Neuronal stem cell (in vitro differentiated cells): ENCODE measurements at regions not wholly inside any gene's neighbourhood (a gene's known extent, or its start where the extent isn't known, plus 50 kb on each side); places are given as distances from the start of the nearest gene placed in this dataset.

Experiments used
- DNase-seq: peaks from one replicate; pipeline ENCODE4 v3.0.0-alpha.2; 2013; ENCODE audit warnings: low spot score
- H2AFZ ChIP-seq: one replicate; pipeline ENCODE4 v1.6.1; 2013; ENCODE audit warnings: mild to moderate bottlenecking, low read length, inconsistent platforms
- H2AK5ac ChIP-seq: 2 replicates; pipeline ENCODE4 v1.6.1; 2013; ENCODE audit warnings: low read depth, mild to moderate bottlenecking, inconsistent platforms, low read length, moderate library complexity, mixed read lengths
- H2BK120ac ChIP-seq: 2 replicates; pipeline ENCODE4 v1.6.1; 2013; ENCODE audit warnings: low read depth, mild to moderate bottlenecking, inconsistent platforms, low read length, moderate library complexity, mixed read lengths
- H2BK12ac ChIP-seq: one replicate; pipeline ENCODE4 v1.6.1; 2013; ENCODE audit warnings: low read length, inconsistent platforms
- H2BK15ac ChIP-seq: 2 replicates; pipeline ENCODE4 v1.6.1; 2013; ENCODE audit warnings: mild to moderate bottlenecking, low read length, inconsistent platforms, mixed read lengths
- H2BK5ac ChIP-seq: one replicate; pipeline ENCODE4 v1.6.1; 2013; ENCODE audit warnings: inconsistent platforms, mild to moderate bottlenecking, low read length, moderate library complexity
- H3K14ac ChIP-seq: one replicate; pipeline ENCODE4 v1.6.1; 2013; ENCODE audit warnings: low read length, inconsistent platforms
- H3K18ac ChIP-seq: 2 replicates; pipeline ENCODE4 v1.6.1; 2013; ENCODE audit warnings: low read length, inconsistent platforms
- H3K23ac ChIP-seq: 2 replicates; pipeline ENCODE4 v1.6.1; 2013; ENCODE audit warnings: low read depth, mild to moderate bottlenecking, mixed read lengths, low read length, inconsistent platforms; ENCODE audit not compliant: poor library complexity
- H3K27ac ChIP-seq: replicated peaks from 3 replicates; pipeline ENCODE4 v1.5.1; 2013; ENCODE audit warnings: low read length, inconsistent platforms
- H3K27me3 ChIP-seq, 3 experiments: 2 replicates each; pipeline ENCODE4 v1.6.1; 2013; ENCODE audit warnings: low read length in 3 of 3, mild to moderate bottlenecking in 2 of 3, inconsistent platforms in 1 of 3, low read depth in 1 of 3, mixed read lengths in 1 of 3, moderate library complexity in 1 of 3; ENCODE audit not compliant: control insufficient read depth in 3 of 3, insufficient read depth in 3 of 3
- H3K36me3 ChIP-seq, 2 donors: replicated peaks in 1 of 2; 2 replicates each; pipeline ENCODE4 v1.6.1; 2013; ENCODE audit warnings: low read length in 2 of 2; ENCODE audit not compliant: control insufficient read depth in 2 of 2, insufficient read depth in 2 of 2
- H3K4ac ChIP-seq: 2 replicates; pipeline ENCODE4 v1.6.1; 2013; ENCODE audit warnings: inconsistent platforms, mild to moderate bottlenecking, low read length, moderate library complexity
- H3K4me1 ChIP-seq, 2 donors: 1 replicate in 1 of 2; 2 replicates in 1 of 2; pipeline ENCODE4 v1.6.1; 2013; ENCODE audit warnings: low read length in 2 of 2, low read depth in 1 of 2; ENCODE audit not compliant: control insufficient read depth in 2 of 2, insufficient read depth in 1 of 2
- H3K4me2 ChIP-seq: one replicate; pipeline ENCODE4 v1.6.1; 2013; ENCODE audit warnings: mild to moderate bottlenecking, low read length, inconsistent platforms; ENCODE audit not compliant: insufficient read depth, poor library complexity, severe bottlenecking
- H3K4me3 ChIP-seq, 2 donors: 2 replicates each; pipeline ENCODE4 v1.5.1; 2013; ENCODE audit warnings: low read length in 2 of 2, mild to moderate bottlenecking in 2 of 2, inconsistent platforms in 1 of 2, moderate library complexity in 1 of 2
- H3K79me1 ChIP-seq: one replicate; pipeline ENCODE4 v1.6.1; 2013; ENCODE audit warnings: low read depth, mild to moderate bottlenecking, inconsistent platforms, low read length, moderate library complexity
- H3K9ac ChIP-seq: one replicate; pipeline ENCODE4 v1.6.1; 2013; ENCODE audit warnings: mild to moderate bottlenecking, low read depth, low read length, inconsistent platforms; ENCODE audit not compliant: poor library complexity
- H3K9me3 ChIP-seq, 2 donors: replicated peaks in 1 of 2; 2 replicates each; pipeline versions ENCODE3 to v1.6.1; 2013; ENCODE audit warnings: low read length in 2 of 2, mild to moderate bottlenecking in 2 of 2, inconsistent platforms in 1 of 2, low read depth in 1 of 2, mixed read lengths in 1 of 2, moderate library complexity in 1 of 2; ENCODE audit not compliant: control insufficient read depth in 2 of 2, insufficient read depth in 1 of 2
- H4K8ac ChIP-seq: one replicate; pipeline ENCODE4 v1.6.1; 2013; ENCODE audit warnings: low read depth, mild to moderate bottlenecking, inconsistent platforms, low read length, moderate library complexity
- H4K91ac ChIP-seq: one replicate; pipeline ENCODE4 v1.6.1; 2013; ENCODE audit warnings: low read length, low read depth, mild to moderate bottlenecking, inconsistent platforms; ENCODE audit not compliant: poor library complexity
- WGBS, 2 donors: extraction: QIAGEN DNeasy Blood & Tissue Kit; methylation state at CpG; one replicate each; pipeline ENCODE4 v1.1.7; 2013; ENCODE audit warnings: missing lambda C conversion rate in 2 of 2, mixed read lengths in 1 of 2; ENCODE audit not compliant: insufficient read length in 2 of 2, insufficient replicate concordance in 1 of 2; ENCODE audit errors: extremely low coverage in 2 of 2; 5-methylcytosine and 5-hydroxymethylcytosine counted together

GRCh38 chr22:34475886-34476285, 555.6 kb upstream of the LARGE1 start:
- Histone ChIP-seq H2BK12ac (no peak overlapping the region), H3K23ac (no peak overlapping the region), H2BK5ac (no peak overlapping the region), H3K4me1 (no peaks in the 10 kb centered on the region), H3K4ac (no peak overlapping the region), H3K79me1 (no peaks in the 10 kb centered on the region), H3K18ac (no peak overlapping the region), H3K4me3 (no peak overlapping the region), H2BK120ac (no peak overlapping the region), H2AFZ (no peak overlapping the region), H2AK5ac (no peak overlapping the region), H3K4me2 (no peak overlapping the region), H4K8ac (no peak overlapping the region), H2BK15ac (no peak overlapping the region), H3K9me3 (no peaks in the 10 kb centered on the region), H3K9ac (no peak overlapping the region), H3K27ac (no peak overlapping the region), H3K14ac (no peak overlapping the region), H3K36me3 (no peaks in the 10 kb centered on the region), H4K91ac (no peak overlapping the region), H3K27me3 (no peaks in the 10 kb centered on the region)
- no peak for DNase-seq
- no CpG with 5 or more reads among the region's 3 CpGs for WGBS, 2 donors

- Histone ChIP-seq H2BK12ac (no peak overlapping the region), H2BK120ac (no peak overlapping the region), H3K36me3 (no peaks in the 10 kb centered on the region)
Measured at GRCh38 chr22:34476762-34477161, 556.5 kb upstream of the LARGE1 start.

DNA sequence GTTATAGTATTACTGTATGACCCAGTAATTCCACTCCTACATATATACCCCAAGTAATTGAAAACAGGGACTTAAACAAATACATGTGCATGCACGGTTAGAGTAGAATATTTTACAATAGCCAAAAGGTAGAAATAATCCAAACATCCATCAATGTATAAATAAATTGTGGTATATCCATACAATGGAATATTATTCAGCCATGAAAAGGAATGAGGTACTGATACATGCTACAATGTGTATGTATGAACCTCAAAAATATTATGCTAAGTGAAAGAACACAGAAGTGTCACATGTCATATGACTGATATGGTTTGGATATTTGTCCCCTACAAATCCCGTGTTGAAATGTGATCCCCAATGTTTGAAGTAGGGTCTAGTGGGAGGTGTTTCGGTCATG, 560.8 kb upstream of the LARGE1 start:
- no peak overlapping the region for H3K4me3 ChIP-seq
- no peak overlapping the region for H2AFZ ChIP-seq
- no peak overlapping the region for H3K4me2 ChIP-seq
- peaks cover 0 to 3% of the 10 kb centered on the region in 2 donors for H3K9me3 ChIP-seq
- no peak overlapping the region for H3K14ac ChIP-seq
- no peak overlapping the region for H4K8ac ChIP-seq
- WGBS, 2 donors: no CpG with 5 or more reads among the region's 3 CpGs
- no peaks in the 10 kb centered on the region for H3K4me1 ChIP-seq
- no peak for DNase-seq
- no peak overlapping the region for H3K23ac ChIP-seq
- H3K9ac ChIP-seq: no peak overlapping the region
- no peak overlapping the region for H2BK120ac ChIP-seq
- H3K4ac ChIP-seq: no peak overlapping the region
- H4K91ac ChIP-seq: no peak overlapping the region
- no peak overlapping the region for H3K27ac ChIP-seq
- H3K27me3 ChIP-seq: no peaks in the 10 kb centered on the region
- H2BK12ac ChIP-seq: no peak overlapping the region
- H2BK5ac ChIP-seq: no peak overlapping the region
- H3K36me3 ChIP-seq: no peaks in the 10 kb centered on the region
- no peak overlapping the region for H2BK15ac ChIP-seq
- no peaks in the 10 kb centered on the region for H3K79me1 ChIP-seq
- H3K18ac ChIP-seq: no peak overlapping the region
- no peak overlapping the region for H2AK5ac ChIP-seq

More at GRCh38 chr22:34476762-34477161, 556.5 kb upstream of the LARGE1 start:
- Histone ChIP-seq H3K27ac (no peak overlapping the region), H2BK15ac (no peak overlapping the region), H3K4me2 (no peak overlapping the region), H2AFZ (no peak overlapping the region), H3K9me3 (peaks cover 0 to 3% of the 10 kb centered on the region in 2 donors), H3K4ac (no peak overlapping the region), H3K18ac (no peak overlapping the region), H2BK5ac (no peak overlapping the region), H3K23ac (no peak overlapping the region), H3K9ac (no peak overlapping the region), H3K4me1 (no peaks in the 10 kb centered on the region), H3K27me3 (no peaks in the 10 kb centered on the region), H2AK5ac (no peak overlapping the region), H4K91ac (no peak overlapping the region), H3K4me3 (no peak overlapping the region), H3K14ac (no peak overlapping the region), H3K79me1 (no peaks in the 10 kb centered on the region), H4K8ac (no peak overlapping the region)
- WGBS, 2 donors: no CpG with 5 or more reads among the region's 2 CpGs
- no peak for DNase-seq

GRCh38 chr22:34486381-34486780, 566.1 kb upstream of the LARGE1 start:
- Histone ChIP-seq H2BK120ac (no peak overlapping the region), H2BK12ac (no peak overlapping the region), H3K27me3 (no peaks in the 10 kb centered on the region), H3K14ac (no peak overlapping the region), H3K79me1 (no peaks in the 10 kb centered on the region), H3K4me3 (no peak overlapping the region), H4K8ac (no peak overlapping the region), H2BK5ac (no peak overlapping the region), H3K4ac (no peak overlapping the region), H3K4me1 (peaks cover 0 to 2% of the 10 kb centered on the region in 2 donors), H3K36me3 (no peaks in the 10 kb centered on the region), H3K27ac (no peak overlapping the region), H2BK15ac (no peak overlapping the region), H2AK5ac (no peak overlapping the region), H3K4me2 (no peak overlapping the region), H2AFZ (no peak overlapping the region), H3K18ac (no peak overlapping the region), H3K23ac (no peak overlapping the region), H3K9ac (no peak overlapping the region), H4K91ac (no peak overlapping the region), H3K9me3 (peaks cover 0 to under 1% of the 10 kb centered on the region in 2 donors)
- WGBS, 2 donors: no CpG with 5 or more reads among the region's 1 CpG
- DNase-seq: no peak
